HEK293 (cell line): ENCODE measurements at regions not wholly inside any gene's neighbourhood (a gene's known extent, or its start where the extent isn't known, plus 50 kb on each side); places are given as distances from the start of the nearest gene placed in this dataset.

Experiments
- CTCF ChIP-seq: fragments of 450-650 bp; formaldehyde crosslinking; IDR thresholded peaks from 2 replicates; pipeline ENCODE4 v1.5.1; 2016; ENCODE audit warnings: missing biosample characterization, missing genetic modification characterization
- ZBTB17 ChIP-seq: fragments of 450-650 bp; formaldehyde crosslinking; IDR thresholded peaks from 2 replicates; pipeline ENCODE4 v1.5.1; 2016; ENCODE audit warnings: missing biosample characterization, missing genetic modification characterization
- ZNF707 ChIP-seq: fragments of 450-650 bp; formaldehyde crosslinking; IDR thresholded peaks from 2 replicates; pipeline ENCODE4 v1.5.1; 2016; ENCODE audit warnings: missing biosample characterization, missing genetic modification characterization

GRCh38 chr6:43912598-43913371 is 142.8 kb downstream of the VEGFA start:
- TF ChIP-seq ZBTB17 (no peak), CTCF (tag by site-specific recombination) (no peak), ZNF707 (tag by site-specific recombination) (no peak)
